ENCODE measurements at regions not wholly inside any gene's neighbourhood (a gene's known extent, or its start where the extent isn't known, plus 50 kb on each side); places are given as distances from the start of the nearest gene placed in this dataset.

DNA sequence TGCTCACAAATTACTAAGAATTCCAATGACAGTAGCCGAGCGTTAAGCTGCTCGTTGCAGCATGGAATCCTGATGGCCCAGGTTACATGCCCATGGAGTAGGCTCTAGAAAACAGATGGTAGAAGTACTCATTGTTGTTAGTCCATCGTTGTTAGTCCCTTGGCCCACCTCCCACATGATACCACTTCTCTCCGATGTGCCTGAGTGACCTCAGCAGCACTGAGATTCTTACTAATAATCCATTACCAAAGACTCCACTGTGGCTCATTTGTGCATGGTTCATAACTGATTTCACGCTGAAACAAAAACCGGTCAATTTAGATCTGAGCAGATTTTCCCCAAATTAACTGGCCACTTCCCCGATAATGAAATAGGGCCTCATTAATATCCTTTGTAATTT is 772.3 kb upstream of the CXADR start:
- TF ChIP-seq EZH2phosphoT487 (IDR thresholded peaks at IDR 0.05; ENCODE audit: unreplicated experiment) = no peak
- TF ChIP-seq, protein P1, sequence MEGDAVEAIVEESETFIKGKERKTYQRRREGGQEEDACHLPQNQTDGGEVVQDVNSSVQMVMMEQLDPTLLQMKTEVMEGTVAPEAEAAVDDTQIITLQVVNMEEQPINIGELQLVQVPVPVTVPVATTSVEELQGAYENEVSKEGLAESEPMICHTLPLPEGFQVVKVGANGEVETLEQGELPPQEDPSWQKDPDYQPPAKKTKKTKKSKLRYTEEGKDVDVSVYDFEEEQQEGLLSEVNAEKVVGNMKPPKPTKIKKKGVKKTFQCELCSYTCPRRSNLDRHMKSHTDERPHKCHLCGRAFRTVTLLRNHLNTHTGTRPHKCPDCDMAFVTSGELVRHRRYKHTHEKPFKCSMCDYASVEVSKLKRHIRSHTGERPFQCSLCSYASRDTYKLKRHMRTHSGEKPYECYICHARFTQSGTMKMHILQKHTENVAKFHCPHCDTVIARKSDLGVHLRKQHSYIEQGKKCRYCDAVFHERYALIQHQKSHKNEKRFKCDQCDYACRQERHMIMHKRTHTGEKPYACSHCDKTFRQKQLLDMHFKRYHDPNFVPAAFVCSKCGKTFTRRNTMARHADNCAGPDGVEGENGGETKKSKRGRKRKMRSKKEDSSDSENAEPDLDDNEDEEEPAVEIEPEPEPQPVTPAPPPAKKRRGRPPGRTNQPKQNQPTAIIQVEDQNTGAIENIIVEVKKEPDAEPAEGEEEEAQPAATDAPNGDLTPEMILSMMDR (conservative IDR thresholded peaks at IDR 0.05; ENCODE audit: low read depth in 2 of 2) = no peak

Measured in GM23338 (cell line).